DMS153 (cell line): ENCODE measurements at regions not wholly inside any gene's neighbourhood (a gene's known extent, or its start where the extent isn't known, plus 50 kb on each side); places are given as distances from the start of the nearest gene placed in this dataset.
A peak's percentile ranks its signal among the peaks of the same experiment; 100 is the strongest.
"Not testable (repeated sequence)": the region's sequence is repeated elsewhere in the genome, so short reads cannot be mapped to it uniquely, and the experiment has no call there.

Experiments
- DNase-seq: peaks from one replicate; lab custom pipeline; 2025; lab: John Stamatoyannopoulos, UW

- DNase-seq: no peak
Observed at GRCh38 chr6:14754751-14755513, 490.9 kb upstream of the JARID2 start.

GRCh38 chr6:14756340-14756739 is 489.5 kb upstream of the JARID2 start:
- DNase-seq: no peak

GRCh38 chr6:14757014-14757413 is 488.9 kb upstream of the JARID2 start:
- no peak for DNase-seq

GRCh38 chr6:14757418-14757817 is 488.5 kb upstream of the JARID2 start:
- no peak for DNase-seq

GRCh38 chr6:14758421-14759081 is 487.3 kb upstream of the JARID2 start:
- peak; percentile 87 for DNase-seq

- no peak for DNase-seq
Observed at GRCh38 chr6:14759976-14760672, 485.7 kb upstream of the JARID2 start.

- DNase-seq: no peak
Observed at GRCh38 chr6:14762077-14762476, 483.8 kb upstream of the JARID2 start.

GRCh38 chr6:14763139-14763538 is 482.7 kb upstream of the JARID2 start:
- no peak for DNase-seq

GRCh38 chr6:14763616-14764015 is 482.3 kb upstream of the JARID2 start:
- no peak for DNase-seq

GRCh38 chr6:14765106-14765505 is 480.8 kb upstream of the JARID2 start:
- DNase-seq: no peak

- DNase-seq: no peak
Observed at GRCh38 chr6:14765721-14766390, 480.0 kb upstream of the JARID2 start.

GRCh38 chr6:14766391-14766994 is 479.4 kb upstream of the JARID2 start:
- DNase-seq: no peak

- no peak for DNase-seq
Observed at GRCh38 chr6:14767226-14767625, 478.6 kb upstream of the JARID2 start.

GRCh38 chr6:14770040-14770439 is 475.8 kb upstream of the JARID2 start:
- no peak for DNase-seq

GRCh38 chr6:14770572-14770971 is 475.3 kb upstream of the JARID2 start:
- no peak for DNase-seq

- DNase-seq: no peak
Observed at GRCh38 chr6:14771016-14771415, 474.9 kb upstream of the JARID2 start.

GRCh38 chr6:14772188-14772587 is 473.7 kb upstream of the JARID2 start:
- no peak for DNase-seq

- no peak for DNase-seq
Observed at GRCh38 chr6:14775528-14775927, 470.3 kb upstream of the JARID2 start.

- DNase-seq: no peak
Observed at GRCh38 chr6:14776307-14776706, 469.6 kb upstream of the JARID2 start.

GRCh38 chr6:14781772-14782525 is 463.9 kb upstream of the JARID2 start:
- DNase-seq: no peak

GRCh38 chr6:14782921-14783464 is 462.9 kb upstream of the JARID2 start:
- not testable (repeated sequence) for DNase-seq
